Upper lobe of left lung (tissue), 4 donors: ENCODE measurements at regions not wholly inside any gene's neighbourhood (a gene's known extent, or its start where the extent isn't known, plus 50 kb on each side); places are given as distances from the start of the nearest gene placed in this dataset.

Experiments
- CTCF ChIP-seq, 6 experiments: fragments of 450-650 bp in 4 of 6; fragments of 200-600 bp in 2 of 6; sonication (generic) in 2 of 6; IDR thresholded peaks; one replicate each; pipeline ENCODE4 v1.5.1; 2016 to 2019; ENCODE audit warnings: antibody characterized with exemption in 6 of 6
- POLR2AphosphoS5 ChIP-seq, 2 donors: sonication (generic); formaldehyde crosslinking; IDR thresholded peaks; one replicate each; pipeline ENCODE4 v1.5.1; 2017; ENCODE audit warnings: antibody characterized with exemption in 2 of 2

- TF ChIP-seq CTCF (IDR thresholded peaks at IDR 0.05) (no peak), POLR2AphosphoS5 (IDR thresholded peaks at IDR 0.05) (no peak)
These were observed 459.9 kb downstream of the TBC1D32 start for GRCh38 chr6:120874422-120874821.
